COR-L47 (cell line): ENCODE measurements at regions not wholly inside any gene's neighbourhood (a gene's known extent, or its start where the extent isn't known, plus 50 kb on each side); places are given as distances from the start of the nearest gene placed in this dataset.
"Not testable (repeated sequence)": the region's sequence is repeated elsewhere in the genome, so short reads cannot be mapped to it uniquely, and the experiment has no call there.

Experiments
- DNase-seq: peaks from one replicate; lab custom pipeline; 2025; lab: John Stamatoyannopoulos, UW

- no peak for DNase-seq
Observed at GRCh38 chr1:185468626-185469025, 151.6 kb upstream of the IVNS1ABP start.

- DNase-seq: no peak
Observed at GRCh38 chr1:185467122-185467521, 150.1 kb upstream of the IVNS1ABP start.

- DNase-seq: no peak
Observed at GRCh38 chr1:185464777-185465176, 147.7 kb upstream of the IVNS1ABP start.

- DNase-seq: no peak
Observed at GRCh38 chr1:185463433-185463832, 146.4 kb upstream of the IVNS1ABP start.

- DNase-seq: no peak
Observed at GRCh38 chr1:185463011-185463410, 146.0 kb upstream of the IVNS1ABP start.

GRCh38 chr1:185460723-185461122, 143.7 kb upstream of the IVNS1ABP start:
- DNase-seq: not testable (repeated sequence)

GRCh38 chr1:185459141-185459540, 142.1 kb upstream of the IVNS1ABP start:
- no peak for DNase-seq

- no peak for DNase-seq
Observed at GRCh38 chr1:185458670-185459069, 141.6 kb upstream of the IVNS1ABP start.

- DNase-seq: no peak
Observed at GRCh38 chr1:185453496-185454192, 136.6 kb upstream of the IVNS1ABP start.

GRCh38 chr1:185450917-185451316, 133.9 kb upstream of the IVNS1ABP start:
- DNase-seq: no peak

GRCh38 chr1:185450060-185450788, 133.2 kb upstream of the IVNS1ABP start:
- DNase-seq: no peak

- DNase-seq: no peak
Observed at GRCh38 chr1:185449378-185450059, 132.5 kb upstream of the IVNS1ABP start.

GRCh38 chr1:185448591-185449186, 131.6 kb upstream of the IVNS1ABP start:
- no peak for DNase-seq

GRCh38 chr1:185446131-185446530, 129.1 kb upstream of the IVNS1ABP start:
- DNase-seq: no peak

- no peak for DNase-seq
Observed at GRCh38 chr1:185445594-185445993, 128.6 kb upstream of the IVNS1ABP start.

- DNase-seq: no peak
Observed at GRCh38 chr1:185444676-185445075, 127.6 kb upstream of the IVNS1ABP start.

- no peak for DNase-seq
Observed at GRCh38 chr1:185442050-185442449, 125.0 kb upstream of the IVNS1ABP start.

- DNase-seq: no peak
Observed at GRCh38 chr1:185441605-185442004, 124.6 kb upstream of the IVNS1ABP start.

- DNase-seq: no peak
Observed at GRCh38 chr1:185440877-185441276, 123.8 kb upstream of the IVNS1ABP start.

GRCh38 chr1:185439727-185440415, 122.8 kb upstream of the IVNS1ABP start:
- DNase-seq: no peak

GRCh38 chr1:185438936-185439335, 121.9 kb upstream of the IVNS1ABP start:
- no peak for DNase-seq
